AG08395 (cell line): ENCODE measurements at regions not wholly inside any gene's neighbourhood (a gene's known extent, or its start where the extent isn't known, plus 50 kb on each side); places are given as distances from the start of the nearest gene placed in this dataset.
A peak's percentile ranks its signal among the peaks of the same experiment; 100 is the strongest.
"Not testable (repeated sequence)": the region's sequence is repeated elsewhere in the genome, so short reads cannot be mapped to it uniquely, and the experiment has no call there.

ENCODE experiments used
- DNase-seq: peaks from one replicate; pipeline ENCODE4 v3.0.0; 2012; ENCODE audit warnings: mixed read lengths, low spot score

DNA sequence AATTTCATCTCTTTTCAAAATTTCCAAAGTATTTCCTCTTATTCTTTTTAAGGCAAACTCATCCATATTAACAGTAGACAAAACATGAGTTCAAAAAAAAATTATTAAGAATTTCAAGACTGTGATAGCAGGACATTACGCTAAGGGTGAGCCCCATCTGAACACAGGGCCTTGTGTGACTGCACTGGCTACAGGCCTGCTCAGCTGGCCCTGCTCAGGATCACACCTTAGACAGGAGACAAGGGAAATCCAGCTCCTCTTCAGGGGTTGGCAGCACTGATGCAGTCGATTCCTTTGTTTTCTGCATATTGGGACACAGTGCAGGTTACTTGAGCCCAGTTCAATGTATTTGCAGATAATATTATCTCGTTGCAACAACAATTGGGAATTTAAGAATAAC lies 444.7 kb downstream of the PLK2 start:
- DNase-seq, result no peak

- peak; percentile 0 for DNase-seq
Measured at GRCh38 chr5:58013542-58014258, 446.2 kb downstream of the PLK2 start.

DNA sequence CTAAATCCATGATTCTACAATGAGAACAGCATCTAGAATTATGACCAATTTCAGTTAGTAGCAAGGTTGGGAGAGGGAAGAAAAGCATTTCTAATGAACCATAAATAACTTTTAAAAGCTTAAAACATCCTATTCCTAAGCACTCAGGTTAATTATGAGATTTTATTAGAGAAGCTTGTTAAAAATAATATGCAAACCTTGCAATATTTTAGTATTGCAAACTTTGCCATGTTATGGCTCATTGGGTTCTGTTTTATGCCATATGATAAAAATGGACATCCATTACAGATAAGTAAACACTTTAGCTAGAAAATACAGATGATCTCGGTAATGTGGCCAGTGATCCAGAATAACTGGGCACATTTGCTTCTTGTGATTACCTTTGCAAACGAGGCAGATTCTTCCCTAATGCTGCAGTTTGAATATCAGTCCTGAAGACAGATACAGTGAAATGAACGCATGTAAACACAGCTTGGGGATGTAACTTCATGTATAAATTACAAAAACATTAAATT lies 447.0 kb downstream of the PLK2 start:
- no peak for DNase-seq

GRCh38 chr5:58012102-58012501 lies 447.8 kb downstream of the PLK2 start:
- peak; percentile 2 for DNase-seq

DNA sequence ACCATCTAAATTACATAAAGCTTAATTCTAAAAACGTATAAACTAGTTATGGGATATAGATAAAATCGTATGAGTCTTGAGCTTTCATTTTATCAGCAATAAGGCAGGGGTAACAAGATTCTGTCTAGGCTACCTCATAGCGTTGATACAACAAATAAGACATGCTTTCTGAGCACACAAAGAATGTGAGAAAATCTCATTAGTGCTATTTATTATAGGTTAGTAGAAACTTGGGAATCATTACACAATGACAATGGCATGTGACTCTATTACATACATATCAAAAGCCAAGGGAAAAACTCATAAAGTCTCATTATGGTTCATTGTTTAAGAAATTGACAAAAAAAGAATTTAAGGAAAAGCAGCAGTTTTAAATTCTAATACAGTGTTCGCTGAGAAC lies 448.6 kb downstream of the PLK2 start:
- DNase-seq, result no peak

- DNase-seq, result no peak
Measured at GRCh38 chr5:58009754-58010153, 450.1 kb downstream of the PLK2 start.

DNA sequence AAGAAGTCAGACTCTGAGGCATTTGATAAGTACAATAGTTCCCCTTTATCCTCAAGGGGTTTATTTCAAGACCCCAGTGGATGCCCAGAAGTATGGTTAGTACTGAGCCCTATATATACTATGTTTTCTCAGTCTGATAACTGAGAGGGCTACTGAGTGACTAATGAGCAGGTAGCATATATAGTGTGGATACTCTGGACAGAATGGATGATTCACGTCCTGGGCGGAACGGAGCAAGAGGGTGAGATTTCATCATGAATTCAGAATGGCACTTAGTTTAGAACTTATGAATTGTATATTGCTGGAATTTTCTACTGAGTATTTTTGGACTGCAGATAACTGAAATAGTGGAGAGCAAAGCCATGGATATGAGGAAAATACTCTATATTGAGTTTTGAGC lies 457.6 kb downstream of the PLK2 start:
- DNase-seq, result no peak

- no peak for DNase-seq
Measured at GRCh38 chr5:57993866-57994265, 466.0 kb downstream of the PLK2 start.

DNA sequence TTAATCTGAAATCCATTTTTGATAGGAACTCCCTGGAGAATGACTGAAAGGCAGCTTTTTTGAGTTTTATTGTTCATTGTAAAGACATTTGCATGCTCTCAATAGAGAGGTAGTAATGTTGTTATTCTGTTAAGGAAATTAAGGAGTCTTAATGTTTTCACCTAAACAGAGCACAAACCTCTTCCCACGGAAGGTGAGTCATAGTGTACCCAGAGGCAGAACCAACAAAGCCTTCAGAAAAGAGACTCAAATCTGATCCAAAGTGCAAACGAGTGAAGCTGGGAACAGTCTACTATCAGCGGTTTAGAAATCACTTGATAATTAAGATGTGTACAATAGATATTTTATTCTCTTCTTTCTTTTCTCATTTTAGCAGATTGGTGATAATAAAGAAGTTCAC lies 470.5 kb downstream of the PLK2 start:
- DNase-seq, result no peak

GRCh38 chr5:57988813-57989212 lies 471.1 kb downstream of the PLK2 start:
- no peak for DNase-seq

DNA sequence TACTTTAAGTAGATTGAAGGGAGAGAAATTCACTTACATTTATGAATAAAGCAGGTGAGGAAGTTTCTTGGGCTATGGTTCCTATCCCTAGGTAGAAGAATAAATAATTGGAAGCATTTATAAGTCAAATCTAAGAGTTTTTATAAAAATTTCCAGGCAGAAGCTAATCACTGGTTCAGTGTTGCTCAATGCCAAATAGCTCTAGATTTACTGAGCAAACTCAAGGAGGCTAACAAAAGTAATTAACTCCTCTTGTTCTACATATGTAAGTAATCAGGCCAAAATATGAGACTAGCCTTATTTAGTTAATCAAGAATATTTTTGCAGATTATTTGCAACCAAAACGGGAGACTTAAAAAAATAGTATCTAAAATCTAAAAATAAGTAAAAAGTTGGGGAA lies 472.3 kb downstream of the PLK2 start:
- peak; percentile 2 for DNase-seq

DNA sequence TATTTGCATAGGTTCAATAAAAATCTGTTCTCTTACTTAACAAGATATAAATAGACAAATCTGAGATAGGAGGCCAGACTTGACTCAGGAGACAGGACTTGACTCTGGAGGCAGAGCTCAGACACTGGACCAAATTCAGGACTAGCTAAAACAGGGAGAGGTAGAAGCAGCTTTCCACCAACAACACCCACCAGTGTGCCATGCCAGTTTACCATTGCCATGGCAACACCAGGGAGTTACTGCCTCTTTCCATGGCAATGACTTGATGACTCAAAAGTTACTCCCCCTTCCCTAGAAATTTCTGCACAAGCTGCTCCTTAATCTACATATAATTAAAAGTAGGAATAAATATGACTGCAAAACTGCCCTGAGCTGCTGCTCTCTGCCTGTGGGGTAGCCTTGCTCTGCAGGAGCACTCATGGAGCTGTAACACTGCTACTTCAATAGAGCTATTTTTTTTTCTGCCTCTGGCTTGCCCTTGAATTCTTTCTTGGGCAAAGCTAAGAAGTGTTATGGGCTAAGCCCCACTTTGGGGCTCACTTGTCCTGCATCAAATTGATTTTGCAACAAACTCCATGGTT lies 473.0 kb downstream of the PLK2 start:
- peak; percentile 10 for DNase-seq

DNA sequence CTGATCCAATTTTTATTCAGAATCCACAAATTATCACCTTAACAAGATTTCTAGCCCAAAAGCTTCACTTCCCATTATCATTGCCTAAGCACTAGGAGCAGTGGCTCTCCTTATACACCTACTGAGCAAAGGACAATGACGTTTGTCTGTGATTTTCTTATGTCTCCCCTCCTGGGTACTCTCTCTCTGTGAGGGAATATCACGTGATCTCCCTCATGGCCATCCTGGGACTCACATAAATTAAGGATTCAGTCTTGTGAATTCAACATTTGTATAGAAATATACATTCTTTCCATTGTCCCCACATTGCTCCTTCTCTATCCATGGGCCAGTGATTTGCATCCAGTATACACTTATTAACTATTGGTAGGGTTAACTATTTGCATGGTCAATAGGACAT lies 476.5 kb downstream of the PLK2 start:
- DNase-seq, result no peak

- DNase-seq, result no peak
Measured at GRCh38 chr5:57979671-57980070, 480.2 kb downstream of the PLK2 start.

DNA sequence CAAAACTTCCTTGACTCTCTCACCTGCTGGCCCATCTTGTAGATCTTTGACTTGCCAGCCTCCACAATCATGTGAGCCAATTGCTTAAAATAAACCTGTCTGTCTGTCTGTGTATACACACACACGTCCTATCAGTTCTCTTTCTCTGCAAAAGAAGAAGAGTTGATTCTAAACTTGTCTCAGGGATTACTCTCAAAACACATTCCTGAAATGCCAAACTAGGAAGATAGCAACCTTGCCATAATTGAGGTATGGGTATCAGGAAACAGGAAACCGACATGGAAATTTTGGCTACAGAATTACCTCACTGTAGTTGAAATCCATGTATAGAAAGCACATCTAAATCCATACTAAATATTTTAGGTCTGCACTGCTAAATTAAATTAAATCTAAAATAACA lies 483.4 kb downstream of the PLK2 start:
- DNase-seq, result no peak

DNA sequence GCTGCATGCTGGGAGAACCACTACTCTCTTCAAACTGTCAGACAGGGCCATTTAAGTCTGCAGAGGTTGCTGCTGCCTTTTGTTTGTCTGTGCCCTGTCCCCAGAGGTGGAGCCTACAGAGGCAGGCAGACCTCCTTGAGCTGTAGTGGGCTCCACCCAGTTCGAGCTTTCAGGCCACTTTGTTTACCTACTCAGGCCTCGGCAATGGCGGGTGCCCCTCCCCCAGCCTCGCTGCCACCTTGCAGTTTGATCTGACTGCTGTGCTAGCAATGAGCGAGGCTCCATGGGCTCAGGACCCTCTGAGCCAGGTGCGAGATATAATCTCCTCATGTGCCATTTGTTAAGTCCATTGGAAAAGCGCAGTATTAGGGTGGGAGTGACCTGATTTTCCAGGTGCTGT lies 487.8 kb downstream of the PLK2 start:
- not testable (repeated sequence) for DNase-seq

DNA sequence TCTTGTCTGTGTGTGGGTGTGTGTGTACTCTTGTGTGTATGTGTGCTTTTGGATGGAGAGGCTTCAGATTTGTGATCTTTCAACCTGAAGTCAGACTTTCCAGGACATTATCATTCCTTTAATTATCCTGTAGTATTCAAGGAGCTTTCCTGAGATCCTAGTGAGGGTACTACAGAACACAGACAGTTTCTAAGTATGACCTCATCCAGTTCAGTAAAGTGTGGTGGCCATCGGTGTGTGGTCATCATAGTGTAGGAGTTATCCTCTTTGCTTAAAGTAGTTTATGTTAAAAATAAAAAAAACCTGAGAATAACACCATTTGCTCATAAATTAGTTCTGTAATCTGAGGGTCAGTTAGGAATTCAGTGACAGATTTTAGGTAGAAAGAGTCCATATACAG lies 478.0 kb upstream of the ACTBL2 start:
- no peak for DNase-seq

GRCh38 chr5:57956636-57957035 lies 474.0 kb upstream of the ACTBL2 start:
- no peak for DNase-seq

DNA sequence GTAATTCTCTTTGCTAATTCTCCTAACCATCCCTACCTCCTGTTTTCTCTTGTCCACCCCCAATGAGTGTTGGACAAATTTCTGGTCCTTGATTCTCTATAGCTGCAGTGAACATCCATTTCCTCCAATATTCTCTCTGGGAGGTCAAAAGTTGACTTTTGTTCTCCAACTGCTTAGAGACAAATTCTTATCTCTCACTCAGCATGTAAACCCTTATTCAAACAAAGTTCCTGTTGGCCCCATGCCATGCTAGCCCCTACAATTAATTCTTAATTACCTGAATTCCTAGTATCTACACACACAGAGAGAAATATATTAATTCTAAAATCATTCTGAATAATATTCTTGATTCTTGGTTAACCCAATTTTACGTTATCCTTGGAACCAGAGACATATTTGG lies 472.9 kb upstream of the ACTBL2 start:
- no peak for DNase-seq

DNA sequence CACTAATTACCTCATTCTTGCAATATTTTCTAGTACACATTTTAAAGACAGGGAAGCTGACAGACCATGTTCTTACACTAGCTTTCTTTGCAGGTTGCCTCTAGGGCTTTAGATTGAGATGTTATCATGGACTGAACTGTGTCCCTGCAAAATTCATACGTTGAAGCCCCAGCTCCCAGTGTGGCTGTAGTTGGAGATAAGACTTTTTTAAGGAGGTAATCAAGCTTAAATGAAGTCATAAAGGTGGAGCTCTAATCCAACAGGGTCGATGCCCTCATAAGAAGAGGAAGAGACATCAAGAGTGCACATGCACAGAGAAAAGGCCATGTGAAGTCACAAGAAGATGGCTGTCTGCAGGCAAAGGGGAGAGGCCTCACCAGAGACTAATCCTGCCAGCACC lies 471.2 kb upstream of the ACTBL2 start:
- DNase-seq, result no peak

GRCh38 chr5:57950616-57951228 lies 468.1 kb upstream of the ACTBL2 start:
- DNase-seq, result no peak

- DNase-seq, result no peak
Measured at GRCh38 chr5:57948091-57948490, 465.5 kb upstream of the ACTBL2 start.

DNA sequence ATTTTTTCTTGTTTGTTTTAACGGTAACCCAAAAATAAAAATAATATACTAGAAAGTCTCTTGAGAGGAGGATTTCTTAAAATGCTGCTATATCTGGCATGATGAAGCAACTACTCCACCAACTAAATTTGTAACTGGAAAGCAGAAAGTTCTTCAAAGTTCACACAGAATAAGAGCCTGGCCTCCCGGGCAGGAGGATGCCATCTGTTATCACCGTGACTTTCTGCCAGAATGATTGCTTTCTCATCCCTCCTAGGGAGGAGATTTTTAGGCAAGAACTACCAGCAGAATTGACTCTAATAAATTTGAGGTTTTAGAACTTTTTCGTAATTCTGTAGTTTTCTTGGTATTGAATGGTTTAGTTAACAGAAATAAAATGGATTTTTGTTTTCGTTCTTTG lies 464.6 kb upstream of the ACTBL2 start:
- no peak for DNase-seq

- DNase-seq, result no peak
Measured at GRCh38 chr5:57940879-57941278, 458.3 kb upstream of the ACTBL2 start.
